ENCODE measurements at regions not wholly inside any gene's neighbourhood (a gene's known extent, or its start where the extent isn't known, plus 50 kb on each side); places are given as distances from the start of the nearest gene placed in this dataset.

DNA sequence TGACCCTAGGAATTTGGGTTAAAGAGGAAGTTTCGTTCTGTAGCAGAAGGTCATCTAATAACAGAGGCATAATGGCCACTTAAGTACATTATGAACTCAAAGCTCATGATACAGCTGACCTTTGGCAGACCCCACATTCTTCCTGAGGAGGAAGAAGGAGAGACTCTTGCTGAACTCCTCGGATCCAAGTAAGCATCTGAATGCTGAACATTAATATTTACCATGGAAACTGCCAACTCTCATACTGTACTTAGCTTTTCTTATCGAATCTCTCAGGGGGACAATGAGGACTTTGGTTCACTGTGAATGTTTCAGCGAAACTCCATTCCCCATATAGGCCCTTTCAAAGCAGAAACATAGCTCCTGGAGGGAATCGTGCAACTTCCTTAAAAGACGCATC, 781.4 kb upstream of the GYPC start:
- TF ChIP-seq, protein P1, sequence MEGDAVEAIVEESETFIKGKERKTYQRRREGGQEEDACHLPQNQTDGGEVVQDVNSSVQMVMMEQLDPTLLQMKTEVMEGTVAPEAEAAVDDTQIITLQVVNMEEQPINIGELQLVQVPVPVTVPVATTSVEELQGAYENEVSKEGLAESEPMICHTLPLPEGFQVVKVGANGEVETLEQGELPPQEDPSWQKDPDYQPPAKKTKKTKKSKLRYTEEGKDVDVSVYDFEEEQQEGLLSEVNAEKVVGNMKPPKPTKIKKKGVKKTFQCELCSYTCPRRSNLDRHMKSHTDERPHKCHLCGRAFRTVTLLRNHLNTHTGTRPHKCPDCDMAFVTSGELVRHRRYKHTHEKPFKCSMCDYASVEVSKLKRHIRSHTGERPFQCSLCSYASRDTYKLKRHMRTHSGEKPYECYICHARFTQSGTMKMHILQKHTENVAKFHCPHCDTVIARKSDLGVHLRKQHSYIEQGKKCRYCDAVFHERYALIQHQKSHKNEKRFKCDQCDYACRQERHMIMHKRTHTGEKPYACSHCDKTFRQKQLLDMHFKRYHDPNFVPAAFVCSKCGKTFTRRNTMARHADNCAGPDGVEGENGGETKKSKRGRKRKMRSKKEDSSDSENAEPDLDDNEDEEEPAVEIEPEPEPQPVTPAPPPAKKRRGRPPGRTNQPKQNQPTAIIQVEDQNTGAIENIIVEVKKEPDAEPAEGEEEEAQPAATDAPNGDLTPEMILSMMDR (IDR thresholded peaks at IDR 0.05): no peak
- no peak for TF ChIP-seq POLR2A (IDR thresholded peaks at IDR 0.05)
